ENCODE measurements at regions not wholly inside any gene's neighbourhood (a gene's known extent, or its start where the extent isn't known, plus 50 kb on each side); places are given as distances from the start of the nearest gene placed in this dataset.

GRCh38 chr13:34879851-34880250 is 62.2 kb upstream of the NBEA start:
- no peak for DNase-seq (ENCODE audit: insufficient read length)
- TF ChIP-seq POLR2A (IDR thresholded peaks at IDR 0.05; ENCODE audit: low read depth, low read length) = no peak
- no peak for TF ChIP-seq TAF1 (IDR thresholded peaks at IDR 0.05; ENCODE audit: borderline replicate concordance, low read depth, low read length)
- no peak for TF ChIP-seq POLR2AphosphoS5 (IDR thresholded peaks at IDR 0.05; ENCODE audit: low read depth, low read length)
- no peak for FAIRE-seq

GRCh38 chr13:34881494-34881893 is 60.6 kb upstream of the NBEA start:
- no peak for DNase-seq (ENCODE audit: insufficient read length)
- TF ChIP-seq POLR2AphosphoS5 (IDR thresholded peaks at IDR 0.05; ENCODE audit: low read depth, low read length) = no peak
- TF ChIP-seq POLR2A (IDR thresholded peaks at IDR 0.05; ENCODE audit: low read depth, low read length) = no peak
- no peak for TF ChIP-seq TAF1 (IDR thresholded peaks at IDR 0.05; ENCODE audit: borderline replicate concordance, low read depth, low read length)
- FAIRE-seq = no peak

GRCh38 chr13:34883396-34883795 is 58.7 kb upstream of the NBEA start:
- FAIRE-seq (no peak), DNase-seq (ENCODE audit: insufficient read length) (no peak)
- TF ChIP-seq TAF1 (IDR thresholded peaks at IDR 0.05; ENCODE audit: borderline replicate concordance, low read depth, low read length) = no peak
- TF ChIP-seq POLR2AphosphoS5 (IDR thresholded peaks at IDR 0.05; ENCODE audit: low read depth, low read length) = no peak
- TF ChIP-seq POLR2A (IDR thresholded peaks at IDR 0.05; ENCODE audit: low read depth, low read length) = no peak

- no peak for DNase-seq (ENCODE audit: insufficient read length)
- FAIRE-seq = no peak
- TF ChIP-seq POLR2AphosphoS5 (IDR thresholded peaks at IDR 0.05; ENCODE audit: low read depth, low read length) (no peak), TAF1 (IDR thresholded peaks at IDR 0.05; ENCODE audit: borderline replicate concordance, low read depth, low read length) (no peak), POLR2A (IDR thresholded peaks at IDR 0.05; ENCODE audit: low read depth, low read length) (no peak)
Observed at GRCh38 chr13:34884366-34884765, 57.7 kb upstream of the NBEA start.

GRCh38 chr13:34886121-34886875 is 55.8 kb upstream of the NBEA start:
- DNase-seq (ENCODE audit: insufficient read length) (no peak), FAIRE-seq (no peak)
- TF ChIP-seq POLR2A (IDR thresholded peaks at IDR 0.05; ENCODE audit: low read depth, low read length) (no peak), POLR2AphosphoS5 (IDR thresholded peaks at IDR 0.05; ENCODE audit: low read depth, low read length) (no peak), TAF1 (IDR thresholded peaks at IDR 0.05; ENCODE audit: borderline replicate concordance, low read depth, low read length) (no peak)

GRCh38 chr13:34886987-34887386 is 55.1 kb upstream of the NBEA start:
- FAIRE-seq (no peak), DNase-seq (ENCODE audit: insufficient read length) (no peak)
- TF ChIP-seq POLR2A (IDR thresholded peaks at IDR 0.05; ENCODE audit: low read depth, low read length) = no peak
- no peak for TF ChIP-seq TAF1 (IDR thresholded peaks at IDR 0.05; ENCODE audit: borderline replicate concordance, low read depth, low read length)
